ENCODE measurements at regions not wholly inside any gene's neighbourhood (a gene's known extent, or its start where the extent isn't known, plus 50 kb on each side); places are given as distances from the start of the nearest gene placed in this dataset.
"Not testable (repeated sequence)": the region's sequence is repeated elsewhere in the genome, so short reads cannot be mapped to it uniquely, and the experiment has no call there.

DNA sequence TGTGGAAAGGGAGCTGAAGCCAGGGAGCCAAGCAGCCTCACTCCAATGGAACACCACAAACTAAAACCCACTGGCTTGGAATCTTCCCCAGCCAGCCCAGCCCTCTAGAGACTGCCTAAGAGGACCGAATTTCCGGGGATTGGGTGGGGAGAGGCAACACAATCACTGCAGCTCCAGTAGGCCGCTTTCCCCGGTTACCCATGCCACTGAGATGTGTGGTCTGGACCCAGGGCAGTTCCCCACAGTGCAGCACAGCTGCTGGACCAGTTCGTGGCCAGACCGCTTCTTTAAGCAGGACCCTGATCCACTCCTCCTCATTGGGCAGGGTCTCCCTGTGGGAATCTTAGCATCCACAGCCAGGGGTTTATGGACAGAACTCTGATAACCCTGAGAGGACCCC is 91.9 kb upstream of the PAGE3 start:
- DNase-seq (ENCODE audit: low read depth): no peak
- H3K36me3 ChIP-seq (ENCODE audit: control insufficient read depth, insufficient read depth, low read length): no peaks in the 10 kb centered on the region
- H3K4me3 ChIP-seq (ENCODE audit: low read depth, low read length): no peak overlapping the region
- TF ChIP-seq CTCF (IDR thresholded peaks at IDR 0.05; ENCODE audit: insufficient read depth, low read length, poor library complexity, severe bottlenecking): no peak
- H3K27me3 ChIP-seq (ENCODE audit: control insufficient read depth, insufficient read depth, low read length): no peaks in the 10 kb centered on the region

DNA sequence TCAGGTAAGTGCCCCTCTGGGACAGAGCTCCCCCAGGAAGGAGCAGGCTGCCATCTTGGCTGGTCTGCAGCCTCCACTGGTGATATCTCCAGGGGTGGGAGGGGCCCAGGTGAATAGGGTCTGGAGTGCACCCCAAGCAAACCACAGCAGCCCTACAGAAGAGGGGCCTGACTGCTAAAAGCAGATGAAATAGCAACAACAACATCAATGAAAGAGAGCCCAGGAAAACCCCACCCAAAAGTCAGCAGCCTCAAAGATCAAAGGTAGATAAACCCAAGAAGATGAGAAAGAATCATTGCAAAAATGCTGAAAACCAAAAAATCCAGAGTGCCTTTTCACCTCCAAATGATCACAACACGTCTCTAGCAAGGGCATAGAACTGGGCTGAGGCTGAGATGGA is 92.5 kb upstream of the PAGE3 start:
- Histone ChIP-seq H3K36me3 (ENCODE audit: control insufficient read depth, insufficient read depth, low read length) (no peaks in the 10 kb centered on the region), H3K4me3 (ENCODE audit: low read depth, low read length) (no peak overlapping the region), H3K27me3 (ENCODE audit: control insufficient read depth, insufficient read depth, low read length) (no peaks in the 10 kb centered on the region)
- no peak for DNase-seq (ENCODE audit: low read depth)
- no peak for TF ChIP-seq CTCF (IDR thresholded peaks at IDR 0.05; ENCODE audit: insufficient read depth, low read length, poor library complexity, severe bottlenecking)

- no peaks in the 10 kb centered on the region for H3K36me3 ChIP-seq (ENCODE audit: control insufficient read depth, insufficient read depth, low read length)
- H3K4me3 ChIP-seq (ENCODE audit: low read depth, low read length): no peak overlapping the region
- TF ChIP-seq CTCF (IDR thresholded peaks at IDR 0.05; ENCODE audit: insufficient read depth, low read length, poor library complexity, severe bottlenecking): no peak
- no peaks in the 10 kb centered on the region for H3K27me3 ChIP-seq (ENCODE audit: control insufficient read depth, insufficient read depth, low read length)
- no peak for DNase-seq (ENCODE audit: low read depth)
Observed at GRCh38 chrX:55379396-55379795, 72.5 kb upstream of the MAGEH1 start.

GRCh38 chrX:55389376-55389775 is 62.6 kb upstream of the MAGEH1 start:
- DNase-seq (ENCODE audit: low read depth): no peak
- no peaks in the 10 kb centered on the region for H3K27me3 ChIP-seq (ENCODE audit: control insufficient read depth, insufficient read depth, low read length)
- no peak for TF ChIP-seq CTCF (IDR thresholded peaks at IDR 0.05; ENCODE audit: insufficient read depth, low read length, poor library complexity, severe bottlenecking)
- no peaks in the 10 kb centered on the region for H3K36me3 ChIP-seq (ENCODE audit: control insufficient read depth, insufficient read depth, low read length)
- no peak overlapping the region for H3K4me3 ChIP-seq (ENCODE audit: low read depth, low read length)

DNA sequence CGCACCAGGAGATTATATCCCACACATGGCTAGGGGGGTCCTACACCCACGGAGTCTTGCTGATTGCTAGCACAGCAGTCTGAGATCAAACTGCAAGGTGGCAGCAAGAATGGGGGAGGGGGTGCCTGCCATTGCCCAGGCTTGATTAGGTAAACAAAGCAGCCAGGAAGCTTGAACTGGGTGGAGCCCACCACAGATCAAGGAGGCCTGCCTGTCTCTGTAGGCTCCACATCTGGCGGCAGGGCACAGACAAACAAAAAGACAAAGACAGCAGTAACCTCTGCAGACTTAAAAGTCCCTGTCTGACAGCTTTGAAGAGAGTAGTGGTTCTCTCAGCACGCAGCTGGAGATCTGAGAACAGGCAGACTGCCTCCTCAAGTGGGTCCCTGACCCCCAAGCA is 55.1 kb upstream of the MAGEH1 start:
- not testable (repeated sequence) for H3K36me3 ChIP-seq (ENCODE audit: control insufficient read depth, insufficient read depth, low read length); H3K27me3 ChIP-seq (ENCODE audit: control insufficient read depth, insufficient read depth, low read length); H3K4me3 ChIP-seq (ENCODE audit: low read depth, low read length); DNase-seq (ENCODE audit: low read depth)

Data from kidney epithelial cell (primary cell).